Neural cell (in vitro differentiated cells): ENCODE measurements at regions not wholly inside any gene's neighbourhood (a gene's known extent, or its start where the extent isn't known, plus 50 kb on each side); places are given as distances from the start of the nearest gene placed in this dataset.

Experiments
- CTCF ChIP-seq: fragments of 450-650 bp; IDR thresholded peaks from 2 replicates; pipeline ENCODE4 v1.5.1; 2014; ENCODE audit warnings: antibody characterized with exemption, mild to moderate bottlenecking, moderate library complexity; ENCODE audit not compliant: poor library complexity, severe bottlenecking
- EP300 ChIP-seq: fragments of 450-650 bp; conservative IDR thresholded peaks from 2 replicates; pipeline ENCODE4 v1.6.1; 2014; ENCODE audit warnings: antibody characterized with exemption, mild to moderate bottlenecking, moderate library complexity; ENCODE audit not compliant: poor library complexity, severe bottlenecking
- EZH2 ChIP-seq: fragments of 200-600, 300-800 bp; shearing (Covaris generic), sonication (generic); IDR thresholded peaks from 2 replicates; pipeline ENCODE4 v1.6.1; 2014; ENCODE audit warnings: antibody characterized with exemption, low read length, borderline replicate concordance, mild to moderate bottlenecking; ENCODE audit not compliant: insufficient read depth, poor library complexity, severe bottlenecking
- POLR2AphosphoS5 ChIP-seq: IDR thresholded peaks from 2 replicates; pipeline ENCODE4 v1.6.1; 2012
- RAD21 ChIP-seq: fragments of 450-650 bp; conservative IDR thresholded peaks from 2 replicates; pipeline ENCODE4 v1.6.1; 2014; ENCODE audit warnings: antibody characterized with exemption, mild to moderate bottlenecking, moderate library complexity
- REST ChIP-seq: IDR thresholded peaks from 2 replicates; pipeline ENCODE4 v1.6.1; 2012; ENCODE audit warnings: borderline replicate concordance
- SMC3 ChIP-seq: fragments of 450-650 bp; conservative IDR thresholded peaks from 2 replicates; pipeline ENCODE4 v1.6.1; 2014; ENCODE audit warnings: antibody characterized with exemption, mild to moderate bottlenecking, moderate library complexity; ENCODE audit not compliant: poor library complexity
- TAF1 ChIP-seq: IDR thresholded peaks from 2 replicates; pipeline ENCODE4 v1.6.1; 2012; ENCODE audit warnings: low read depth

- TF ChIP-seq CTCF (peak; percentile 76), SMC3 (peak; percentile 71), REST (no peak), EP300 (no peak), RAD21 (peak; percentile 75), EZH2 (no peak), POLR2AphosphoS5 (no peak), TAF1 (no peak)
Measured at GRCh38 chr6:133184798-133185372, 56.3 kb upstream of the EYA4 start.
